Thoracic aorta (tissue), 2 donors: ENCODE measurements at regions not wholly inside any gene's neighbourhood (a gene's known extent, or its start where the extent isn't known, plus 50 kb on each side); places are given as distances from the start of the nearest gene placed in this dataset.

Experiments used
- ATAC-seq: fragments of 150-250 bp; one replicate; pipeline ENCODE4 v1.8.0; 2017; ENCODE audit warnings: low read depth; ENCODE audit not compliant: insufficient number of reproducible peaks, low FRiP score
- DNase-seq: peaks from one replicate; pipeline ENCODE4 v3.0.0-alpha.2; 2020; ENCODE audit warnings: low spot score
- H3K27ac ChIP-seq, 2 donors: fragments of 200-600 bp; sonication (generic); 1 replicate in 1 of 2; 2 replicates in 1 of 2; pipeline ENCODE4 v1.5.1; 2016; ENCODE audit warnings: mild to moderate bottlenecking in 2 of 2, moderate library complexity in 2 of 2
- H3K27me3 ChIP-seq: fragments of 200-600 bp; sonication (generic); replicated peaks from 2 replicates; pipeline ENCODE4 v1.6.0; 2016; ENCODE audit warnings: mild to moderate bottlenecking; ENCODE audit not compliant: insufficient read depth
- H3K36me3 ChIP-seq: fragments of 200-600 bp; sonication (generic); one replicate; pipeline ENCODE4 v1.5.1; 2016
- H3K4me1 ChIP-seq, 2 donors: fragments of 200-600 bp; sonication (generic); 1 replicate in 1 of 2; 2 replicates in 1 of 2; pipeline versions ENCODE4 v1.5.1 to v1.6.0; 2016; ENCODE audit warnings: low read depth in 2 of 2, mild to moderate bottlenecking in 1 of 2; ENCODE audit not compliant: control insufficient read depth in 1 of 2
- H3K4me3 ChIP-seq: fragments of 200-600 bp; sonication (generic); 2 replicates; pipeline ENCODE4 v1.5.1; 2016; ENCODE audit warnings: mild to moderate bottlenecking
- H3K9me3 ChIP-seq: fragments of 200-600 bp; sonication (generic); 2 replicates; pipeline ENCODE4 v1.5.1; 2016
- TF ChIP-seq, protein P1 (sequence below): fragments of 200-600 bp; sonication (generic); IDR thresholded peaks from one replicate; pipeline ENCODE4 v1.5.1; 2019; ENCODE audit warnings: antibody characterized with exemption

DNA sequence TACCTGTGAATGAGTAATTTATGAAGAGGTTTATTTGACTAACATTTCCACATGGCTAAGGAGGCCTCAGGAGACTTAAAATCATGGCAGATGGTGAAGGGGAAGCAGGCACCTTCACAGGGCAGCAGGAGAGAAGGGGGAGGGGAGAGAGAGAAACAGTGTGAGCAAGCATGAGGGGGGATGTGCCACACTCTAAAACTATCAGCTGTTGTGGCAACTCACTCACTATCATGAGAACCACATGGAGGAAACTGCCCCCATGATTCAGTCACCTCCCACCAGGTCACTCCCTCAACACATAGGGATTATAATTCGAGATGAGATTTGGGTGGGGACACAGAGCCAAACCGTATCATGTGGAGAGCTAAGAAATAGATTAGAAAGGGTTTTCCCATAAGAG lies 309.0 kb downstream of the RDH14 start:
- Histone ChIP-seq H3K4me1 (no peaks in the 10 kb centered on the region), H3K4me3 (no peak overlapping the region), H3K27me3 (no peaks in the 10 kb centered on the region), H3K36me3 (no peaks in the 10 kb centered on the region), H3K9me3 (no peaks in the 10 kb centered on the region), H3K27ac (no peak overlapping the region)
- TF ChIP-seq, protein P1, sequence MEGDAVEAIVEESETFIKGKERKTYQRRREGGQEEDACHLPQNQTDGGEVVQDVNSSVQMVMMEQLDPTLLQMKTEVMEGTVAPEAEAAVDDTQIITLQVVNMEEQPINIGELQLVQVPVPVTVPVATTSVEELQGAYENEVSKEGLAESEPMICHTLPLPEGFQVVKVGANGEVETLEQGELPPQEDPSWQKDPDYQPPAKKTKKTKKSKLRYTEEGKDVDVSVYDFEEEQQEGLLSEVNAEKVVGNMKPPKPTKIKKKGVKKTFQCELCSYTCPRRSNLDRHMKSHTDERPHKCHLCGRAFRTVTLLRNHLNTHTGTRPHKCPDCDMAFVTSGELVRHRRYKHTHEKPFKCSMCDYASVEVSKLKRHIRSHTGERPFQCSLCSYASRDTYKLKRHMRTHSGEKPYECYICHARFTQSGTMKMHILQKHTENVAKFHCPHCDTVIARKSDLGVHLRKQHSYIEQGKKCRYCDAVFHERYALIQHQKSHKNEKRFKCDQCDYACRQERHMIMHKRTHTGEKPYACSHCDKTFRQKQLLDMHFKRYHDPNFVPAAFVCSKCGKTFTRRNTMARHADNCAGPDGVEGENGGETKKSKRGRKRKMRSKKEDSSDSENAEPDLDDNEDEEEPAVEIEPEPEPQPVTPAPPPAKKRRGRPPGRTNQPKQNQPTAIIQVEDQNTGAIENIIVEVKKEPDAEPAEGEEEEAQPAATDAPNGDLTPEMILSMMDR, result no peak
- no peak for DNase-seq
- no peak for ATAC-seq

GRCh38 chr2:18247282-18248110 lies 313.0 kb downstream of the RDH14 start:
- no peak for DNase-seq
- Histone ChIP-seq H3K27me3 (no peaks in the 10 kb centered on the region), H3K36me3 (no peaks in the 10 kb centered on the region), H3K27ac (no peak overlapping the region), H3K9me3 (no peaks in the 10 kb centered on the region), H3K4me3 (no peak overlapping the region), H3K4me1 (no peaks in the 10 kb centered on the region)
- TF ChIP-seq, protein P1, result no peak
- ATAC-seq, result no peak

DNA sequence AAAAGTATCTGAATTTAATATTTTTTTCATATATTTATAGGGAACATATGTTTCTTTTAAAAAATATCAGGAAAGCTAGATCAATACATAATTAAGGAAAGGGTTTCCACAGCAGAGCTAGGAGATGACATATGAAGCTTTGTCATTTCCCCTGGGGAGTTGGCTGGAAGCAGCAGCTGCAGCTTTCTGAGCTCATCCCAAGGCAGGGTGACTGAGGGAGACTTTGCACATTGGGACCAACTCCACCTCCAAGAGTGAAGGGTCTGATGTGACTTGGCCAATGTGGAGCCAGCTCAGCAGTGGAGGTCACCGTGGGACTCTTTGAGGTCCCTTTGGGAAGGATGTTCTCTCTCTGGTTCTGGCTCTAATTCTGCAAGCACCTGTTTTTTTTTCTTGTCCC lies 315.1 kb downstream of the RDH14 start:
- no peaks in the 10 kb centered on the region for H3K36me3 ChIP-seq
- no peak for ATAC-seq
- H3K27me3 ChIP-seq, result no peaks in the 10 kb centered on the region
- H3K27ac ChIP-seq, result no peak overlapping the region
- no peak overlapping the region for H3K4me3 ChIP-seq
- TF ChIP-seq, protein P1, result no peak
- H3K9me3 ChIP-seq, result no peaks in the 10 kb centered on the region
- DNase-seq, result no peak
- no peaks in the 10 kb centered on the region for H3K4me1 ChIP-seq

GRCh38 chr2:18244845-18245244 lies 315.6 kb downstream of the RDH14 start:
- DNase-seq (no peak), ATAC-seq (no peak)
- no peak overlapping the region for H3K27ac ChIP-seq
- H3K4me3 ChIP-seq, result no peak overlapping the region
- H3K9me3 ChIP-seq, result no peaks in the 10 kb centered on the region
- no peaks in the 10 kb centered on the region for H3K27me3 ChIP-seq
- no peaks in the 10 kb centered on the region for H3K4me1 ChIP-seq
- TF ChIP-seq, protein P1, result no peak
- no peaks in the 10 kb centered on the region for H3K36me3 ChIP-seq

DNA sequence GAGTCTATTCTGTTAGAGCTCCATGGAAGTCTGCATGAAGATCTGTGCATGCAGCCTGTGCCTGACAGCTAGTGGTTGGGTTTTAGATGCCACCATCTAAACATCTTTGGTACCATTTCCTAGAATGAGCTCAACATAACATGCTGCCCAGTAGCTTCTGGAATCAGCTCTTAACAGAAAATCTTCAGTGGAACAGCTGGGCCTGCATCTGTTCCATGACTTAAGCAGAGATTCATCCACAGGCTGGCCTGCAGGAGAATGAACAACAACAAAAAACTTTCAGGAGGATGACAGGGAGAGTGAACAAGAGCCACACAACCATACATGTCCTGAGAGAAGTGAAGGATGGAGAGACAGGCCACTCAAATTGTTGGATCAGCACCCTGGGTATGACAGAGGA lies 316.6 kb downstream of the RDH14 start:
- TF ChIP-seq, protein P1, result no peak
- no peak for DNase-seq
- H3K27ac ChIP-seq, result no peak overlapping the region
- H3K4me1 ChIP-seq, result no peaks in the 10 kb centered on the region
- H3K9me3 ChIP-seq, result no peaks in the 10 kb centered on the region
- H3K36me3 ChIP-seq, result no peaks in the 10 kb centered on the region
- H3K4me3 ChIP-seq, result no peak overlapping the region
- no peak for ATAC-seq
- H3K27me3 ChIP-seq, result no peaks in the 10 kb centered on the region
